Epithelial cell of proximal tubule (primary cell): ENCODE measurements at regions not wholly inside any gene's neighbourhood (a gene's known extent, or its start where the extent isn't known, plus 50 kb on each side); places are given as distances from the start of the nearest gene placed in this dataset.
"Not testable (repeated sequence)": the region's sequence is repeated elsewhere in the genome, so short reads cannot be mapped to it uniquely, and the experiment has no call there.

Experiments used
- DNase-seq: peaks from one replicate; pipeline ENCODE4 v3.0.0-alpha.2; 2011; ENCODE audit warnings: low read depth
- H3K4me3 ChIP-seq: 2 replicates; pipeline ENCODE4 v1.5.1; 2011; ENCODE audit warnings: low read depth, mild to moderate bottlenecking, low read length
- CTCF ChIP-seq: conservative IDR thresholded peaks from 2 replicates; pipeline ENCODE4 v1.5.1; 2012; ENCODE audit warnings: low read depth, mild to moderate bottlenecking, low read length

- TF ChIP-seq CTCF: no peak
- DNase-seq: no peak
These were observed 504.3 kb upstream of the SLC35B3 start for GRCh38 chr6:8939615-8940014.

GRCh38 chr6:8934318-8934717 lies 499.0 kb upstream of the SLC35B3 start:
- H3K4me3 ChIP-seq: no peak overlapping the region
- no peak for TF ChIP-seq CTCF

More at GRCh38 chr6:8939615-8940014, 504.3 kb upstream of the SLC35B3 start:
- H3K4me3 ChIP-seq: no peak overlapping the region

GRCh38 chr6:8930009-8930408 lies 494.7 kb upstream of the SLC35B3 start:
- DNase-seq: no peak
- TF ChIP-seq CTCF: no peak
- no peak overlapping the region for H3K4me3 ChIP-seq

More at GRCh38 chr6:8934318-8934717, 499.0 kb upstream of the SLC35B3 start:
- DNase-seq: no peak

GRCh38 chr6:8920244-8920643 lies 484.9 kb upstream of the SLC35B3 start:
- DNase-seq, H3K4me3 ChIP-seq: not testable (repeated sequence)

GRCh38 chr6:8918196-8918595 lies 482.9 kb upstream of the SLC35B3 start:
- no peak for TF ChIP-seq CTCF
- no peak for DNase-seq
- H3K4me3 ChIP-seq: no peak overlapping the region

- no peak overlapping the region for H3K4me3 ChIP-seq
- no peak for DNase-seq
- TF ChIP-seq CTCF: no peak
These were observed 479.4 kb upstream of the SLC35B3 start for GRCh38 chr6:8914700-8915099.

- no peak for TF ChIP-seq CTCF
- no peak for DNase-seq
- H3K4me3 ChIP-seq: no peak overlapping the region
These were observed 473.3 kb upstream of the SLC35B3 start for GRCh38 chr6:8908638-8909037.

- TF ChIP-seq CTCF: no peak
- no peak overlapping the region for H3K4me3 ChIP-seq
- DNase-seq: no peak
These were observed 471.4 kb upstream of the SLC35B3 start for GRCh38 chr6:8906699-8907098.
